ENCODE measurements at regions not wholly inside any gene's neighbourhood (a gene's known extent, or its start where the extent isn't known, plus 50 kb on each side); places are given as distances from the start of the nearest gene placed in this dataset.
A peak's percentile ranks its signal among the peaks of the same experiment; 100 is the strongest.

GRCh38 chr1:185500001-185500626, 183.1 kb upstream of the IVNS1ABP start:
- DNase-seq (no peak), ATAC-seq (peak; percentile 95)

GRCh38 chr1:185498207-185498606, 181.2 kb upstream of the IVNS1ABP start:
- ATAC-seq: no peak
- no peak for DNase-seq

- ATAC-seq (no peak), DNase-seq (no peak)
Observed at GRCh38 chr1:185497177-185497576, 180.1 kb upstream of the IVNS1ABP start.

DNA sequence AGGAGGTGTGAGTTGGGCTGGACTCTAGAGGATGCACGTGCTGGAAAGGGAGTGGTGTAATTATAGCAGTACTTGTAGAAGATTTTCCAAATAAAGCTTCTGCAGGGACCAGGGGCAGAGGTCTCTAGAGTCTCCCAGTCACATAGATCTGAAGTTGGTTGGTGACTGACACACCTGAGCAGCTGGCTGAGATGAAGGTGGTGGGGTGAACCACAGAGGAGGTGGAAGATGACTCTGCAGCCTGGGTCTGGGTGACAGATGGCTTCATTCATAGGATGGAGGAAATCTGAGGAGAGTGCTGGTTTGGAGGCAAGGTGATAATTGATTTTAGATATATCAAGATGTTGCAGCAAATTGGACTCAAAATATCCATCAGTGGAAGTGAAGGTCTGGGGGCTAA, 178.9 kb upstream of the IVNS1ABP start:
- DNase-seq (no peak), ATAC-seq (no peak)

DNA sequence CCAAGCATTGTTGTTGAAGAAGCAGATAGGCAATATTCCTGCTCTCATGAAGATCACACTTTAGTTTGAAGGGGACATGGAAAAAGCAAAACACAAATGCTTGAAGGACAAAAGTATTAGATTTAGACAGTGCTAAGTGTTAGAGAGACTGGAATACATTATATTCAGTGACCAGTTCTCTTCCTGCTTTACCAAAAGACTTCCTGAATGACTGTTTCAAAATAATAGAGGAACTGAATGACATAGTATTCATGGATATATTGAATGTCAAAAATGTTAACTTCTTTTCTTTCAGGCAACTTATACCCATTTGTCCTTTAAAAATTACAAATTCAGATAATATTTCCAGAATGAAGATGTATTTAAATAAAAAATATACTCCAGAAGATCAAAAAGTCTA, 178.0 kb upstream of the IVNS1ABP start:
- DNase-seq (no peak), ATAC-seq (no peak)

GRCh38 chr1:185492089-185492825, 175.2 kb upstream of the IVNS1ABP start:
- DNase-seq (no peak), ATAC-seq (no peak)

DNA sequence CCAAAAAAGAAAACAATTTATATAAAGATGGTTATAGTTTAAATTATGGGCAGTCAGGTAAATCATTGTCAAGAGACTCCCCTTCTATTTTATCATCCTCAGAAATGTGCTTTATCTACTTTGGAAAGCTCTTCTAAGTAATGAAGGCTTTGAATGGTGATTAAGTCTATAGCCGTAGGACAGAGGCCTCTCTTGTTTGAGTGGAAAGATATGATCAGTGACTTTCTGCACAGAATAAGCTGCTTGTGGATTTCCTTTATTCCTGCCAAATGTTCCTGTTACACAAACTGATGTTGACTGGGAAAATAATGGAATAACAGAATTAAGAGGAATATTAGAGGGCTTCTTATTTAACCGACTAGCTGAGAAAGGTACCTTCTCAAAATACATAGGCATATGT, 174.6 kb upstream of the IVNS1ABP start:
- ATAC-seq (no peak), DNase-seq (no peak)

DNA sequence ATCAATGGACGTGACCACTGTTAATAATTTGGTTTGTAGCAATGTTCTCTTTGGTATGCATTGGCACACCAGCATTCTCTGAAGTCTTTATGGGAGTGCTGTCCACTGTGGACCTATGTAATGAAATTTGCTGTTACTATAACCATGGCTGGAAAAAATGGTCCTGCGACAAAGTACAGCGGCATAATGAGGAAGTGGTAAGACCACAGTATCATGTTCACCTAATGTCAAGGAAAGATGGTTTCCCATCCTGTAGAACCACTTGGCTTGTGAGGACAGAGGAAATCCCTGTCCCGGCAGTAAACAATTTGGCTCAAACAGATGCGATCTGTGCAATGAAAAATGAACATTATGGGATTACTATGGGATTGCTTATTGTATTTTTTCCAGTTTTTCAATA, 173.9 kb upstream of the IVNS1ABP start:
- ATAC-seq: no peak
- DNase-seq: no peak

GRCh38 chr1:185489406-185489805, 172.4 kb upstream of the IVNS1ABP start:
- DNase-seq (no peak), ATAC-seq (no peak)

DNA sequence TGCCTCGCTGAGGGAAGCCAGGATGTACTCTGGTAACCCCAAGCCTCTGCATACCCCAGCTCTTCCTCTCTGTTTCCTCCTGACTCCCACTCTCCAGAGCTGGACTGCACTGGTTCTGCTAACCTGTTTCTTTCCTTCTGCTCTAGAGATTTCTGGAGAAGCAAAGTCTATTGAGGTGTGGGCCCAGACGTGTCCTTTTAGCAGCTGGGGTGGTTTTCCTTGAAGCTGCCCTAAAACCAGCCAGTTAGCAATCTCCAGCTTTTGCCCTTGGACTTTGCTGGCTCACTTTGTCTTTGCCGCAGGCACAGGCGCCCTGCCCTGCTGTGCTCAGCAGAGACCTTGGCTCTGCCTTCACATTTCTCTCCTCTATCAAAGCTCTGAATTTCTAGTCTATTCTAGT, 171.8 kb upstream of the IVNS1ABP start:
- ATAC-seq (no peak), DNase-seq (no peak)

DNA sequence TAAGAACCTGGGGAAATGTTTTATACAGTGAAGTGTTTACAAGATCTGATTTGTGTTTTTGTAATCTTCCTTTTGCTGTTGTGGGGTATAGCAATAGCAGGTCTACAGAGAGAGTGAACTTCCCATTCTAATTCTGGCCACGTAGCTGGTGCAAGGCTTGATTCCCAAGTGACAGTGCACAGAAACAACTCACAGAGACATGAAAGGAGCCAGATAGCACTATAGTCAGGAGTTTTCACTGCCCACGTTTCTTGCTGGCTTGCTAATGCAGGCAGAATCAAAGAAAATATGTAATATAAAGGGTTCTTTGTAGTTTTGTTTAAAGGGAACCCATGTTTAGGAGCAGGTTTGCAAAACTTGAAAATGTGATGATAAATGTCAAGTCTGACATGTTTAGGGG, 170.9 kb upstream of the IVNS1ABP start:
- no peak for ATAC-seq
- DNase-seq: no peak

DNA sequence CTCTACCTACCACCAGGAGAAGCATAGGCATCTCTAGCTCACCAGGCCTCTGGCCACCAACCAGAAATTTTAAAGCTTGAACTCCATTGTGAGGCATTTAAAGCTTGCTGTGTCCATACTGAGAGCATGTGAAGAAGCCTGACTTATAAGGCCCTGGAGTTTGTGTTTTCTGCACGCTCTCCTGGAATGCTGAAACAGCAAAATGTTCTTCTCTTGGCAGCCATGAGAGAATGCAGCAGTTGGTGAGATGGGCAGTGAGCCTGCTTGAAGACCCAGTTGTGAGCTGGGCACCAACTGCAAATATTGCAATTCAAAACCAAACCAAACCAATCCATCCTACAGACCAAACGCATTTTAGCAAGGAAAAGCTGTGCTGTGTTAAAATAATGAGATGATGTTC, 170.0 kb upstream of the IVNS1ABP start:
- no peak for DNase-seq
- no peak for ATAC-seq

DNA sequence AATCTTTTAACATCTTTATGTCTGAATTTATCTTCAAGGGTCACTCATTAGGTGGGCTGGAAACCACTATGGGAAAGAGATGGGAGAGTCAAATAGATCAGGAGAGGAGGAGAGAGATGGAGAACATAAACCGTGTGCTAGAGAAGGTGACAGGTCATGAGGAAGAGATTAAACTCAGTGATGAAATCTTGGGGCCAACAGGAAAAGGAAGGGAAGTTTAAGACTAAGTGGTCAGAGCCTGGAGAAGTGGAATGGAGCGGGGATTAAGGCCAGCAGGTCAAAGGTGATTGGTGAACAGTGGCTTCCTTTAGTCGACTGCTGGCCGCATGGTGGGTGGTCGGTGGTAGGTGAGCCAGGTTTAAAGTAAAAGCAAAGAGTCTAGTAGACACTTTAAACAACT, 169.3 kb upstream of the IVNS1ABP start:
- ATAC-seq (no peak), DNase-seq (no peak)

DNA sequence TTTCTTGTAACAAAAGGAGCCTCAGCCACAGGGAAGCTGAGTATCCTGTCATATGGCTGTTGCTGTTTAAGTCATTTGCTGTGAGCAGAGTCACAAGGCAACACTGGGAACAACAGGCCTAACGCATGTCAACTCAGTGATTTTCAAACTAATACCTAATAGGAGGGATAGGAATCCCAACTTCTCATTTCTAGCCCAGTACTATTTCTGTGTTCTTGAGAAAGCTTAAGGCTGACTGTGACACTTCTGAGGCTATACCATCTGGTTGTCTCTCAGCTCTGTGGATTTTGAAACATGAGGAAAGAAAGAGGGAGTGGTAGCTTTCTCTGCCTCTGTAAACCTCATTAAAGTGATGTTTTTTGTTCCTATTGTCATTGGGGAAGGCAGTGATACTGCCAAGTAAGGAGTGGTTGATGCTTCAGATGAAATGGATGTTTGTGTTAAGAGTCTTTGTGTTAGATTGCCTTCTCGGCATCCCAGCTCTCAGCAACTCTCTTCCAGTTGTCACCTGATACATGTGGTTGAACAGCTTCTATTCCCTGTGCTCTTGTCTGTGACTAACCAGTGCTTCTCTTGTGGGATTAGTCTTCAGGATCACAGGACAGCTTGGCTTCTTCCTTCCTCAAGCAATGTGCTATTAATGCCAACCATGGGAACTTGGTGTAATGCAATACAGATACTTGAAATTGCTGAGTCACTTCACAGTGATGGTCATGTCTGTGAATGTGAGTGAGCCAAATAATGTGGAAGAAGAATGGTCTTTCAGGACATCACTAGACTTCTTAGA, 166.8 kb upstream of the IVNS1ABP start:
- no peak for DNase-seq
- ATAC-seq: no peak

GRCh38 chr1:185483217-185483616, 166.2 kb upstream of the IVNS1ABP start:
- ATAC-seq: no peak

DNA sequence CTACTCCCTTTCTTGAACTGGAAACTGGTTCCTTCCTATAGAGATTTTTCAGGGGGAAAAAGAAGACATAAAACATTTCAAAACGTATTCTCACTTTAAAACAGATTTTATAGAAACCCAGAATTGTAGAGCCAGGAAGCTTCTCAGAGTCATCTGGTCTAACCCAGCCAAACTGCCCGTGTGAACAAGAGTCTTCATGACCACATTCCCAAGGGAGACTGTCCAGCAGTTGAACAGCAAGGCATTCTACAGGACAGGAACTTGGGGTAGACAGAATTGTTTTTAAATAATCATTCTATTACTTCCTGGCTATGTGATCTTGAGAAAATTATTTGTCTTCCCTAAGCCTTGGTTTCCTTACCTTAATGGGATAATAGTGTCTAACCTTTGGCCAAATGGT, 163.5 kb upstream of the IVNS1ABP start:
- ATAC-seq: no peak

More at GRCh38 chr1:185483217-185483616, 166.2 kb upstream of the IVNS1ABP start:
- no peak for DNase-seq

GRCh38 chr1:185479796-185480195, 162.8 kb upstream of the IVNS1ABP start:
- DNase-seq (no peak), ATAC-seq (no peak)

More for the DNA sequence above, 163.5 kb upstream of the IVNS1ABP start:
- no peak for DNase-seq

DNA sequence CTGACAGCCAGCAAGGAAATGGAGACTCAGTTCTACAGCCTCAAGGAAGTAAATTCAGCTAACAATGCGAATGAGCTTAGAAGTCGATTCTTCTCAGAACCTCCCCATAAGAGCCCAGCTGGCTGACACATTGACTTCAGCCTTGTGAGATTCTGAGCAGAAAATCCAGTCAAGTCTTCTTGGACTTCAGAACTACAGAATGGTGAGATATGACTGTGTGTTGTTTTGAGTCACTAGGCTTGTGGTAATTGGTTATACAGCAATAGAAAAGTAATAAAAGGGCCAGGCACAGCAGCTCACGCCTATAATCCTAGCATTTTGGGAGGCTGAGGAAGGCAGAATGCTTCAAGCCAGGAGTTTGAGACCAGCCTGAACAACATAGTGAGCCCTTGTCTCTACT, 161.8 kb upstream of the IVNS1ABP start:
- DNase-seq (no peak), ATAC-seq (no peak)

DNA sequence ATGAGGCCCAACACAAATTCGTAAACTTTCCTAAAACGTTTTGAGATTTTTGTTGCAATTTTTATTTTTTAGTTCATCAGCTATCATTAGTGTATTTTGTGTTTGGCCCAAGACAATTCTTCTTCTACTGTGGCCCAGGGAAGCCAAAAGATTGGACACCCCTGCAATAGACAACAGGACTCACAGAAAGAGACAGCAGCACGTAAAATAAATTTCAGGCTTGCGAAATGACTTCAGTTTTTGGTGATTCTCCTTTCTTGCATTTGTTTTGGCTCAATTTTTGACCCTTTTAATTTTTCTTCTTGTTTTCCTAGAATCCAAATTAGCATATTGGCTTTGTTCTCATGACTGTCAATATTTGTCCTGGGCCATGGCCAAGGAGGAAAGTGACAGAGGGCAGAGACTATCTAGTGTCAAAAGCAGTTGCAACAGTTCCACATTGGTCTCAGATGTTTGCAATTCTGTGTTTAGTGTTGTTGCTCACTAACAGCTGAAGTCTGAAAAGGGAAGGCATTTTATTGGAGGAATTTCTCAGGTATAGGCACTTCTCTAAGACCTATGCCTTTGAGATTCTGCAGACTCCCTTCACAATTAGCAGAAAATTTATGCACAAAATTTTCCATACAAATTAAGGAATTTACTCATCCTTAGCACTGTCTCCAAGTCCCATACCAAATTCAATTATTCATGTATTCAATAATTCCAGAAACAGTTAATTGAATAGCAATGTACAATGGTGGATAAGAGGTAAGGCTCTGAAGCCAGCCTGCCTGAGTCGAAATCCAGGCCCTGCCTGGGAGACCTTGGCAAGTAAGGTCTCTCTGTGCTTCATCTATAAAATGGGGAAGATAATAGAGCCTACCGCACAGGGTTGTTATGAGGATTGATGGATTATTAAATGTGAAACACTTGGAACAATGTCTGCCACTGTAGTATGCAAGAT, 160.9 kb upstream of the IVNS1ABP start:
- DNase-seq: no peak
- no peak for ATAC-seq

DNA sequence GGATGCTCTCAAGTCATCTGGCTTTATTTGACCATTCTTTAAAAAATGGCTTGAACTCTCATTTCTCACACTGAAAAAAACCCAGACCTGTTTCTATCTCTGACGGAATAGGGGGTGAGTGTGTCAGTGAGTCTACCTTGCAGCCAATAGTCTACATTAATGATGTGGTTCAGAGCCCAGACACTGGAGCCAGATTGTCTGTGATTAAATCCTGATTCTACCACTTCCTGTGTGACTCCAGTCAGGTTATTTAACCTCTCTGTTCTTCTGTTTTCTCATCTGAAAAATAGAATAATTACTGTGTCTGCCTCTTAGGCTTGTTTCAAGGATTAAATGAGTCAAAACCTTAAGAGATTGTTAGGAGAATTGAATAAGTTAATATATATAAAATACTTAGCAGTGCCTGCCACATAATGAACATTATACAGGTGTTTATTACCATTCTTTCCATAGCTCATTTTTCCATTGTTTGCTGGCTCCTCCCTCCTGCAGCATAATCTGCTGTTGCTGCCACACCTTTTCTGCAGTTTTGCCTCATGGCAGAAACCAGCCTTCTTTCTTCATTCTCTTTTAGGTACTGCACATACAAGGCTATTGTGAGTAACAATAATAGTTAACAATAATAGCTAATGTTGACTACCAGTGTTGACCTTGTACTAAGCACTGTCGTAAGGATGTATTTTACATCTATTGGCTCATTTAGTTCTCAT, 157.6 kb upstream of the IVNS1ABP start:
- ATAC-seq (peak; percentile 84), DNase-seq (no peak)

- DNase-seq (no peak), ATAC-seq (no peak)
Observed at GRCh38 chr1:185473186-185473585, 156.1 kb upstream of the IVNS1ABP start.

Measured in stimulated activated naive CD8-positive, alpha-beta T cell treated with anti-CD3 and anti-CD28 coated beads, Interleukin-15, Interleukin-2, amounts not matched to agents 100 U/mL and 50 U/mL, for 24 hours (primary cell).